ENCODE measurements at regions not wholly inside any gene's neighbourhood (a gene's known extent, or its start where the extent isn't known, plus 50 kb on each side); places are given as distances from the start of the nearest gene placed in this dataset.

GRCh38 chr12:17326649-17327048 lies 720.7 kb upstream of the LMO3 start:
- TF ChIP-seq CTCF (IDR thresholded peaks at IDR 0.05) = no peak

GRCh38 chr12:17322090-17322489 lies 716.1 kb upstream of the LMO3 start:
- TF ChIP-seq CTCF (IDR thresholded peaks at IDR 0.05) = no peak

- TF ChIP-seq CTCF (IDR thresholded peaks at IDR 0.05) = no peak
Observed at GRCh38 chr12:17304503-17305347, 698.8 kb upstream of the LMO3 start.

GRCh38 chr12:17302001-17302400 lies 696.0 kb upstream of the LMO3 start:
- TF ChIP-seq CTCF (IDR thresholded peaks at IDR 0.05) = no peak

- TF ChIP-seq CTCF (IDR thresholded peaks at IDR 0.05) = no peak
Observed at GRCh38 chr12:17301544-17301943, 695.6 kb upstream of the LMO3 start.

- no peak for TF ChIP-seq CTCF (IDR thresholded peaks at IDR 0.05)
Observed at GRCh38 chr12:17296882-17297281, 690.9 kb upstream of the LMO3 start.

GRCh38 chr12:17286874-17287273 lies 680.9 kb upstream of the LMO3 start:
- no peak for TF ChIP-seq CTCF (IDR thresholded peaks at IDR 0.05)

All from LNCAP (cell line).